Calu3 (cell line): ENCODE measurements at regions not wholly inside any gene's neighbourhood (a gene's known extent, or its start where the extent isn't known, plus 50 kb on each side); places are given as distances from the start of the nearest gene placed in this dataset.

Source experiments
- BruUV-seq: library from RNA; stranded (reverse); fragments of 400-500 nt; replicated peaks from 2 replicates; lab custom pipeline; 2021; lab: Mats Ljungman, UMichigan
- CTCF ChIA-PET: fragments of 300-600 bp; sonication (Branson Sonifier 250); formaldehyde crosslinking; loops from one replicate; lab custom pipeline; 2022; ENCODE audit warnings: antibody characterized with exemption; lab: Charles Lee
- DNase-seq: peaks from one replicate; pipeline ENCODE4 v3.0.0; 2022
- H3K27ac Mint-ChIP-seq: one replicate; pipeline ENCODE4 v1.8.0; 2022; ENCODE audit warnings: mixed read lengths; ENCODE audit not compliant: unreplicated experiment
- H3K27me3 Mint-ChIP-seq: one replicate; pipeline ENCODE4 v1.8.0; 2022; ENCODE audit warnings: mixed read lengths; ENCODE audit not compliant: unreplicated experiment
- H3K36me3 Mint-ChIP-seq: one replicate; pipeline ENCODE4 v1.8.0; 2022; ENCODE audit warnings: mild to moderate bottlenecking, moderate library complexity, mixed read lengths; ENCODE audit not compliant: insufficient read depth, unreplicated experiment
- H3K4me1 Mint-ChIP-seq: one replicate; pipeline ENCODE4 v1.8.0; 2022; ENCODE audit warnings: mild to moderate bottlenecking, low read depth, mixed read lengths; ENCODE audit not compliant: unreplicated experiment
- H3K4me3 Mint-ChIP-seq: one replicate; pipeline ENCODE4 v1.8.0; 2022; ENCODE audit warnings: mild to moderate bottlenecking, low read depth, moderate library complexity, mixed read lengths; ENCODE audit not compliant: unreplicated experiment
- H3K9me3 Mint-ChIP-seq: one replicate; pipeline ENCODE4 v1.8.0; 2022; ENCODE audit warnings: low read depth, mixed read lengths; ENCODE audit not compliant: unreplicated experiment
- CTCF ChIP-seq: fragments of 200-600 bp; IDR thresholded peaks from one replicate; pipeline ENCODE4 v1.8.0; 2022; ENCODE audit warnings: antibody characterized with exemption; ENCODE audit not compliant: unreplicated experiment
- intact Hi-C: fragments of 100-400 bp; cut with micrococcal nuclease; formaldehyde crosslinking; loops from one replicate; pipeline ENCODE4 v1.10.0; 2022; ENCODE audit not compliant: unreplicated experiment

GRCh38 chr5:3060283-3060682, 308.8 kb upstream of the IRX2 start:
- Mint-ChIP-seq H3K27ac (no peak overlapping the region), H3K4me1 (no peaks in the 10 kb centered on the region), H3K9me3 (peaks cover 3% of the 10 kb centered on the region), H3K4me3 (no peak overlapping the region), H3K36me3 (no peaks in the 10 kb centered on the region), H3K27me3 (no peaks in the 10 kb centered on the region)
- TF ChIP-seq CTCF = no peak
- no TSS peak for BruUV-seq
- CTCF ChIA-PET = no interaction called here
- no peak for DNase-seq
- intact Hi-C loops = no loop called here

GRCh38 chr5:3059488-3059887, 308.0 kb upstream of the IRX2 start:
- no peak for TF ChIP-seq CTCF
- no peaks in the 10 kb centered on the region for H3K4me1 Mint-ChIP-seq
- intact Hi-C loops = no loop called here
- CTCF ChIA-PET = no interaction called here
- no peaks in the 10 kb centered on the region for H3K27me3 Mint-ChIP-seq
- DNase-seq = no peak
- no peak overlapping the region for H3K27ac Mint-ChIP-seq
- no TSS peak for BruUV-seq
- no peaks in the 10 kb centered on the region for H3K36me3 Mint-ChIP-seq
- H3K4me3 Mint-ChIP-seq = no peak overlapping the region
- H3K9me3 Mint-ChIP-seq = peaks cover 3% of the 10 kb centered on the region

- H3K27ac Mint-ChIP-seq = no peak overlapping the region
- DNase-seq = no peak
- no peaks in the 10 kb centered on the region for H3K4me1 Mint-ChIP-seq
- CTCF ChIA-PET = no interaction called here
- no peaks in the 10 kb centered on the region for H3K27me3 Mint-ChIP-seq
- intact Hi-C loops = no loop called here
- no peak for TF ChIP-seq CTCF
- H3K9me3 Mint-ChIP-seq = peaks cover 3% of the 10 kb centered on the region
- no TSS peak for BruUV-seq
- no peaks in the 10 kb centered on the region for H3K36me3 Mint-ChIP-seq
- H3K4me3 Mint-ChIP-seq = no peak overlapping the region
Observed at GRCh38 chr5:3058942-3059341, 307.5 kb upstream of the IRX2 start.

- H3K4me3 Mint-ChIP-seq = no peak overlapping the region
- no peak for DNase-seq
- no peaks in the 10 kb centered on the region for H3K36me3 Mint-ChIP-seq
- H3K4me1 Mint-ChIP-seq = no peaks in the 10 kb centered on the region
- H3K27me3 Mint-ChIP-seq = no peaks in the 10 kb centered on the region
- intact Hi-C loops = no loop called here
- CTCF ChIA-PET = interaction anchor here (1.0 kb wide), 1 partner anchor 18 kb away, joined by 4 read pairs; no protein-coding TSS in a partner anchor
- TF ChIP-seq CTCF = no peak
- no peak overlapping the region for H3K27ac Mint-ChIP-seq
- peaks cover under 1% of the 10 kb centered on the region for H3K9me3 Mint-ChIP-seq
- BruUV-seq = no TSS peak
Observed at GRCh38 chr5:3056866-3057265, 305.4 kb upstream of the IRX2 start.
